PC-9 (cell line): ENCODE measurements at regions not wholly inside any gene's neighbourhood (a gene's known extent, or its start where the extent isn't known, plus 50 kb on each side); places are given as distances from the start of the nearest gene placed in this dataset.

ENCODE experiments used
- CTCF ChIP-seq: fragments of 200-600 bp; sonication (generic); conservative IDR thresholded peaks from 2 replicates; pipeline ENCODE4 v1.6.1; 2017; ENCODE audit warnings: mixed run types, antibody characterized with exemption, mild to moderate bottlenecking, moderate library complexity
- EZH2 ChIP-seq: fragments of 200-600 bp; sonication (generic); IDR thresholded peaks from 2 replicates; pipeline ENCODE4 v1.8.0; 2017; ENCODE audit warnings: antibody characterized with exemption, low read depth

- TF ChIP-seq CTCF, result no peak
- no peak for TF ChIP-seq EZH2
These were observed 310.3 kb upstream of the DLGAP1 start for GRCh38 chr18:4765401-4765800.
